Uterus (tissue), 2 donors: ENCODE measurements at regions not wholly inside any gene's neighbourhood (a gene's known extent, or its start where the extent isn't known, plus 50 kb on each side); places are given as distances from the start of the nearest gene placed in this dataset.

Source experiments
- POLR2A ChIP-seq, 2 donors: fragments of 450-650 bp; IDR thresholded peaks; one replicate each; pipeline ENCODE4 v1.6.1; 2016; ENCODE audit warnings: antibody characterized with exemption in 2 of 2, mild to moderate bottlenecking in 1 of 2, moderate library complexity in 1 of 2
- TF ChIP-seq, protein P1 (sequence below), 4 experiments: fragments of 200-600 bp in 2 of 4; fragments of 450-650 bp in 2 of 4; sonication (generic) in 2 of 4; IDR thresholded peaks; one replicate each; pipeline ENCODE4 v1.5.1; 2016 to 2019; ENCODE audit warnings: antibody characterized with exemption in 4 of 4, mild to moderate bottlenecking in 2 of 4, moderate library complexity in 1 of 4

DNA sequence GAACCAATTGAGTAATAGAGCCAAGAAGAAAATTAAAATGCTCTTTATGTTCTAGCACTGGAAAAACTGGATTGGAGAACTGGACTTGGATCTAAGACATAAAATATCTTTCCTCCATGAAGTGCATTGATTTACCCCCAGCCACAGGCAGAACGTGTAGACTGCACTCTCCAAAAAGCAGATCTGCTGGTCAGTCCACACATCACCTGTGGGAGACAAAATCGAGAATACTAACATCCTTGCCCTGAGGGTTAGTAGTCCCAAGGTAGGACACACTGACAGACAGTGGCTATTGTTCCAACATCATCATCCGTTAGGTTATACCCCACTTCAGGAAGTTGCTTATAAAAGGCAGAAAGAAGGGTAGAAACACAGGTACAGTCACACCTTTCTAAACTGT is 257.1 kb upstream of the STT3B start:
- TF ChIP-seq POLR2A (IDR thresholded peaks at IDR 0.05), result no peak
- TF ChIP-seq, protein P1, sequence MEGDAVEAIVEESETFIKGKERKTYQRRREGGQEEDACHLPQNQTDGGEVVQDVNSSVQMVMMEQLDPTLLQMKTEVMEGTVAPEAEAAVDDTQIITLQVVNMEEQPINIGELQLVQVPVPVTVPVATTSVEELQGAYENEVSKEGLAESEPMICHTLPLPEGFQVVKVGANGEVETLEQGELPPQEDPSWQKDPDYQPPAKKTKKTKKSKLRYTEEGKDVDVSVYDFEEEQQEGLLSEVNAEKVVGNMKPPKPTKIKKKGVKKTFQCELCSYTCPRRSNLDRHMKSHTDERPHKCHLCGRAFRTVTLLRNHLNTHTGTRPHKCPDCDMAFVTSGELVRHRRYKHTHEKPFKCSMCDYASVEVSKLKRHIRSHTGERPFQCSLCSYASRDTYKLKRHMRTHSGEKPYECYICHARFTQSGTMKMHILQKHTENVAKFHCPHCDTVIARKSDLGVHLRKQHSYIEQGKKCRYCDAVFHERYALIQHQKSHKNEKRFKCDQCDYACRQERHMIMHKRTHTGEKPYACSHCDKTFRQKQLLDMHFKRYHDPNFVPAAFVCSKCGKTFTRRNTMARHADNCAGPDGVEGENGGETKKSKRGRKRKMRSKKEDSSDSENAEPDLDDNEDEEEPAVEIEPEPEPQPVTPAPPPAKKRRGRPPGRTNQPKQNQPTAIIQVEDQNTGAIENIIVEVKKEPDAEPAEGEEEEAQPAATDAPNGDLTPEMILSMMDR (IDR thresholded peaks at IDR 0.05), result no peak
